GM23248 (cell line): ENCODE measurements at regions not wholly inside any gene's neighbourhood (a gene's known extent, or its start where the extent isn't known, plus 50 kb on each side); places are given as distances from the start of the nearest gene placed in this dataset.
A peak's percentile ranks its signal among the peaks of the same experiment; 100 is the strongest.

ENCODE experiments used
- DNase-seq: peaks from one replicate; pipeline ENCODE4 v3.0.0-alpha.2; 2015
- H2AFZ ChIP-seq: fragments of 200-600 bp; sonication (generic); 2 replicates; pipeline ENCODE4 v1.6.1; 2016; ENCODE audit warnings: antibody characterized with exemption
- H3F3A ChIP-seq: fragments of 200-600 bp; sonication (generic); 2 replicates; pipeline ENCODE4 v1.6.1; 2016; ENCODE audit warnings: mild to moderate bottlenecking, antibody characterized with exemption, mixed run types; ENCODE audit not compliant: insufficient read depth
- H3K27ac ChIP-seq: fragments of 200-600 bp; sonication (generic); 2 replicates; pipeline ENCODE4 v1.5.1; 2016; ENCODE audit warnings: mild to moderate bottlenecking
- H3K27me3 ChIP-seq: fragments of 200-600 bp; sonication (generic); replicated peaks from 2 replicates; pipeline ENCODE4 v1.6.1; 2016; ENCODE audit warnings: mild to moderate bottlenecking; ENCODE audit not compliant: insufficient read depth
- H3K36me3 ChIP-seq: fragments of 200-600 bp; sonication (generic); 2 replicates; pipeline ENCODE4 v1.6.1; 2016; ENCODE audit warnings: low read depth, mild to moderate bottlenecking
- H3K4me1 ChIP-seq: fragments of 200-600 bp; sonication (generic); 2 replicates; pipeline ENCODE4 v1.6.1; 2016; ENCODE audit warnings: mild to moderate bottlenecking; ENCODE audit not compliant: insufficient read depth
- H3K4me2 ChIP-seq: fragments of 200-600 bp; sonication (generic); one replicate; pipeline ENCODE4 v1.6.1; 2016; ENCODE audit warnings: mild to moderate bottlenecking; ENCODE audit not compliant: unreplicated experiment
- H3K4me3 ChIP-seq: fragments of 200-600 bp; sonication (generic); 2 replicates; pipeline ENCODE4 v1.5.1; 2016; ENCODE audit warnings: mild to moderate bottlenecking
- H3K79me2 ChIP-seq: fragments of 200-600 bp; sonication (generic); 2 replicates; pipeline ENCODE4 v1.6.1; 2016; ENCODE audit warnings: mild to moderate bottlenecking; ENCODE audit not compliant: insufficient read depth
- H3K9ac ChIP-seq: fragments of 200-600 bp; sonication (generic); 2 replicates; pipeline ENCODE4 v1.6.1; 2016; ENCODE audit warnings: mild to moderate bottlenecking
- H3K9me2 ChIP-seq: fragments of 200-600 bp; sonication (generic); 2 replicates; pipeline ENCODE4 v1.6.1; 2016; ENCODE audit warnings: mixed run types, mild to moderate bottlenecking, moderate library complexity; ENCODE audit not compliant: insufficient read depth
- H3K9me3 ChIP-seq: fragments of 200-600 bp; sonication (generic); one replicate; pipeline ENCODE4 v1.6.1; 2017; ENCODE audit warnings: low read depth
- H4K20me1 ChIP-seq: fragments of 200-600 bp; sonication (generic); 2 replicates; pipeline ENCODE4 v1.6.0; 2016; ENCODE audit not compliant: insufficient read depth
- EZH2 ChIP-seq: fragments of 200-600 bp; sonication (generic); IDR thresholded peaks from 2 replicates; pipeline ENCODE4 v1.6.1; 2018; ENCODE audit warnings: antibody characterized with exemption, mild to moderate bottlenecking; ENCODE audit not compliant: insufficient read depth, poor library complexity, severe bottlenecking
- EZH2phosphoT487 ChIP-seq: fragments of 200-600 bp; sonication (generic); IDR thresholded peaks from 2 replicates; pipeline ENCODE4 v1.6.1; 2018; ENCODE audit warnings: antibody characterized with exemption, moderate library complexity, mild to moderate bottlenecking, low read depth; ENCODE audit not compliant: insufficient read depth
- WGBS, 2 experiments: methylation state at CpG; one replicate each; pipeline ENCODE4 v1.1.6; 2015 to 2017; ENCODE audit warnings: low lambda C conversion rate in 2 of 2, low coverage in 1 of 2; ENCODE audit errors: missing lambda C conversion rate in 2 of 2; 5-methylcytosine and 5-hydroxymethylcytosine counted together
- in situ Hi-C: fragments of 300-500 bp; cut with MboI; formaldehyde crosslinking; loops from 2 replicates; pipeline ENCODE4 v1.15.0; 2020

DNA sequence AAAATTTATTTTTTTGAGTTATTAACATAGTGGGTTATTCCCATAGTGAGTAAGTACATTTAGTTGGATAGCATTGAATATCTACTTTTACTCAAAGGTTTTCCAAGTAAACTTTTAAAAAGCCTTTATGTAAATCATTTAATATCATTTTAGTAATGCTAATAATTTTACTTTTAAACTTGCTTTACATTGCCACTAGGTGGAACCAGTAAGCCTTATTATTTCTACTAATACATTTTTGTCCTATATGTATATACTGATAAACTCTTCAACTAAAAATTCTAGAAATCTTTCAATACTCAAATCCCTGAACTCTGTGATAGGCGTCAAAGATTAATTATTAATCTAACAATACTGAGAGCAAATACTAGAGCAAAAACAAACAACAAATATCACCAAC is 1709.2 kb upstream of the PCDH20 start:
- TF ChIP-seq EZH2 = no peak
- TF ChIP-seq EZH2phosphoT487 = no peak
- H3K36me3 ChIP-seq = no peaks in the 10 kb centered on the region
- no peak overlapping the region for H3K27ac ChIP-seq
- no peaks in the 10 kb centered on the region for H3K4me1 ChIP-seq
- no peaks in the 10 kb centered on the region for H3K27me3 ChIP-seq
- H3K4me2 ChIP-seq = no peak overlapping the region
- no peaks in the 10 kb centered on the region for H3F3A ChIP-seq
- H2AFZ ChIP-seq = no peak overlapping the region
- H3K79me2 ChIP-seq = no peaks in the 10 kb centered on the region
- DNase-seq = peak; percentile 37
- no peaks in the 10 kb centered on the region for H4K20me1 ChIP-seq
- H3K9ac ChIP-seq = no peak overlapping the region
- H3K9me2 ChIP-seq = no peaks in the 10 kb centered on the region
- WGBS, 2 experiments = 3 to 4% methylated on average over 1 of the region's 1 CpG
- in situ Hi-C loops = no loop called here
- no peaks in the 10 kb centered on the region for H3K9me3 ChIP-seq
- H3K4me3 ChIP-seq = no peak overlapping the region

DNA sequence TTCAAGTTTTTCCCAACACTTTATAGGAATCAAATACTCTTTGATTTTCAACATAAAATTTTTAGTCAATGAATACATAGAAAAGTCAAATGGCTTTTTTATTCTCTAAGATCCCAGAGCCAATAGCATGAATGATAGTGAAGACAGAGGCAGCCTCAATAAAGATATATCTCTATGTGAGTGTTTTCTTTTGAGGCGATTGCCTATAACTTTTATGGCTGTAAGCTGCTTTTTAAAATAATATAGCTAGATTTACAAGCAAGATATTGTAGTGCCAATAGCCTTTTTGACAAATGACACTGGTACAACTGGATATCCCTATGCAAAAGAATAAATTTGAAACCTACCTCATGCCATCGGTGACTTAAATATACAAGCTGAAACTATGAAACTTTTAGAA is 1705.2 kb upstream of the PCDH20 start:
- 46 to 57% methylated on average over 2 of the region's 2 CpGs for WGBS, 2 experiments
- no peak for DNase-seq
- no peak overlapping the region for H3K27ac ChIP-seq
- H3K79me2 ChIP-seq = no peaks in the 10 kb centered on the region
- no peak overlapping the region for H2AFZ ChIP-seq
- no peak overlapping the region for H3K4me3 ChIP-seq
- H3K4me2 ChIP-seq = no peak overlapping the region
- no peak overlapping the region for H3K9ac ChIP-seq
- no peaks in the 10 kb centered on the region for H3F3A ChIP-seq
- no peaks in the 10 kb centered on the region for H3K9me2 ChIP-seq
- TF ChIP-seq EZH2 = no peak
- TF ChIP-seq EZH2phosphoT487 = no peak
- no peaks in the 10 kb centered on the region for H4K20me1 ChIP-seq
- no peaks in the 10 kb centered on the region for H3K9me3 ChIP-seq
- H3K27me3 ChIP-seq = no peaks in the 10 kb centered on the region
- H3K4me1 ChIP-seq = no peaks in the 10 kb centered on the region
- H3K36me3 ChIP-seq = no peaks in the 10 kb centered on the region
- in situ Hi-C loops = no loop called here

DNA sequence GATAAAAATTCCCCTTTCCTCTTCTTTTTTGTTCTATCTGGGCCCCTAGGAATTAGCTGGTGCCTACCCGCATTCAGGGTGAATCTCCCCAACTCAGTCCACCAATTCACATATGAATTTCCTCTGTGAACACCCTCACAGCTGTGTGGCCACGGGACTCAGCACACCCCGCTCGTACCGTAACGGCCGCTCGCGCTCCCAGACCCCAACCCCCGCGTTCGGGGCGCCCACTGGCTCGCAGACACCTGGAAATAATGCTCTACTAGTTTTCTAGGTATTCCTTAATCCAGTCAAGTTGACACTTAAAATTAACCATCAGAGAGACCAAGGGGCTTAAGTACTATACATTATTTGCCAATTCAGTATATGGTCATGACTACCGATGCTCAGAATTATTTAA is 1702.1 kb upstream of the PCDH20 start:
- in situ Hi-C loops = no loop called here

DNA sequence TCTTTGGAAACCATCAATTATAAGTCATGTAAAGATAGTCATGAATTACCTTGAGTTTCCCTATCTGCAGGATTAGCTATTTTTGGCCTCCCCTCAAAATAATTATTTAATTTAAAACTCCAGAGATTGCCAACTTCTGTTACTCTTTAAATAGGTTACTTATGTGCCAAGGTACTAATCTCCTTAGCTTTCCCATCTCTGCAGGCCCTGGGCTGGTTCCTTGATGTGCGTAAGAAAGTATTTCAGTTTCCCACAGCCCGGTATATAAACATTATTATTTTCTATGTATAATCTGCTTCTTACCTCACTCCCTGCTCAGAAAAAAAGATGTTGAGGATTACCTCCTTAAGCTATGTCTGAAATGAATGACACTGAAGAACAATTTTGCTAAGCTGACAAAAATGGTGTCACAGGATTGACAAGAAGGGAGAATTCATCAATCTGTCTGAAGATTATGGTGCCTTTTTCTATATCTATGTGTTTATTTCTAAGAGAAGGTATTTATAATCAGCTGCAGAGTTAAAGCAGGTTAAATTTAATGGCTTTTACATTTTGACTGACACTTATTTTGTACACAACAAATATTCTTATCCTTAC is 1697.2 kb upstream of the PCDH20 start:
- in situ Hi-C loops = no loop called here
- WGBS, 2 experiments = 66 to 75% methylated on average over 2 of the region's 2 CpGs

More for the DNA sequence above, 1702.1 kb upstream of the PCDH20 start:
- 64 to 70% methylated on average over 15 of the region's 15 CpGs for WGBS, 2 experiments
- Histone ChIP-seq H3K9ac (no peak overlapping the region), H3K36me3 (no peaks in the 10 kb centered on the region), H3K27ac (no peak overlapping the region), H3K79me2 (no peaks in the 10 kb centered on the region), H2AFZ (no peak overlapping the region), H3K4me3 (no peak overlapping the region), H3K9me3 (no peaks in the 10 kb centered on the region), H4K20me1 (no peaks in the 10 kb centered on the region), H3F3A (no peaks in the 10 kb centered on the region), H3K4me2 (no peak overlapping the region), H3K27me3 (no peaks in the 10 kb centered on the region), H3K4me1 (no peaks in the 10 kb centered on the region), H3K9me2 (no peaks in the 10 kb centered on the region)
- DNase-seq = no peak
- no peak for TF ChIP-seq EZH2
- no peak for TF ChIP-seq EZH2phosphoT487

DNA sequence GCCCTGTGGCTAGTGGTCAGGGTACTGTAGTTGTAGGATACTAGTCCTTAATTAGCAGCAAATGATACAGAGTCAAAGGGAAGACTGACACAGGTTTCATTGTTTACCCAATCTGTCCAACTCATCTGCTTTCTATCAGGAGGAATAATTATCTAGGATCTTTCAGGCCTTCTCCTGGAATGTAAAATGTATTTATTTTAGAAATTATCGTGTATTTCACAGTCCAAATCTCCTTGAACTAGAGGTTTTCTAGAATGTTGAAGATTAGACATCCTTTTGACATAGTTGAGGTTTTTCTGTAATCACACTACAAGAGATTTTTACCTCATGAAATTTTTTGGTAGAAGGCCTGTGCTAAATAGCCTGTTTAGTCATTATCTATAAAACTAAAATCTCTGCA is 1694.8 kb upstream of the PCDH20 start:
- Histone ChIP-seq H3K4me2 (no peak overlapping the region), H3K9ac (no peak overlapping the region), H3K4me3 (no peak overlapping the region), H2AFZ (no peak overlapping the region), H3K9me3 (no peaks in the 10 kb centered on the region), H3K27me3 (no peaks in the 10 kb centered on the region), H3F3A (no peaks in the 10 kb centered on the region), H3K4me1 (no peaks in the 10 kb centered on the region), H3K9me2 (no peaks in the 10 kb centered on the region), H4K20me1 (no peaks in the 10 kb centered on the region), H3K27ac (no peak overlapping the region), H3K79me2 (no peaks in the 10 kb centered on the region), H3K36me3 (no peaks in the 10 kb centered on the region)
- in situ Hi-C loops = no loop called here
- TF ChIP-seq EZH2 (no peak), EZH2phosphoT487 (no peak)
- DNase-seq = no peak
- 0% methylated on average over 1 of the region's 1 CpG for WGBS, 2 experiments

More for the DNA sequence above, 1697.2 kb upstream of the PCDH20 start:
- no peak for DNase-seq
- H3K36me3 ChIP-seq = no peaks in the 10 kb centered on the region
- no peaks in the 10 kb centered on the region for H4K20me1 ChIP-seq
- H3K9ac ChIP-seq = no peak overlapping the region
- no peaks in the 10 kb centered on the region for H3K27me3 ChIP-seq
- H3K9me2 ChIP-seq = no peaks in the 10 kb centered on the region
- no peak for TF ChIP-seq EZH2
- TF ChIP-seq EZH2phosphoT487 = no peak
- H3F3A ChIP-seq = no peaks in the 10 kb centered on the region
- no peak overlapping the region for H3K27ac ChIP-seq
- no peaks in the 10 kb centered on the region for H3K9me3 ChIP-seq
- no peak overlapping the region for H3K4me3 ChIP-seq
- no peaks in the 10 kb centered on the region for H3K4me1 ChIP-seq
- H3K4me2 ChIP-seq = no peak overlapping the region
- H3K79me2 ChIP-seq = no peaks in the 10 kb centered on the region
- H2AFZ ChIP-seq = no peak overlapping the region
